Pancreas (tissue), 10 donors: ENCODE measurements at regions not wholly inside any gene's neighbourhood (a gene's known extent, or its start where the extent isn't known, plus 50 kb on each side); places are given as distances from the start of the nearest gene placed in this dataset.

Source experiments
- ATAC-seq, 4 donors: fragments of 200-7000 bp; cut with Tn5 transposase; one replicate each; pipeline versions ENCODE4 v1.8.0 to v1.9.1; 2020; ENCODE audit warnings: mild to moderate bottlenecking in 4 of 4, moderate library complexity in 4 of 4
- DNase-seq, 6 donors: peaks; one replicate each; pipeline ENCODE4 v3.0.0-alpha.2; 2020
- FAIRE-seq: peaks from 2 replicates; lab custom pipeline; 2012; peaks lifted over from hg19 to GRCh38; lab: Jason Lieb, UNC
- H3K27ac ChIP-seq, 4 donors: fragments of 200-600 bp; sonication (generic); 1 replicate in 3 of 4; 2 replicates in 1 of 4; pipeline versions ENCODE4 v1.5.0 to v1.8.0; 2020
- H3K27me3 ChIP-seq, 4 donors: fragments of 200-600 bp; one replicate each; pipeline ENCODE4 v1.8.0; 2021
- H3K36me3 ChIP-seq, 3 donors: fragments of 200-600 bp; sonication (generic) in 1 of 3; one replicate each; pipeline versions ENCODE4 v1.5.0 to v1.8.0; 2020 to 2021
- H3K4me1 ChIP-seq, 3 donors: fragments of 200-600 bp; one replicate each; pipeline ENCODE4 v1.8.0; 2021
- H3K4me3 ChIP-seq, 4 donors: fragments of 200-600 bp; sonication (generic) in 2 of 4; one replicate each; pipeline versions ENCODE4 v1.5.0 to v1.8.0; 2020 to 2021
- H3K9me3 ChIP-seq, 4 donors: fragments of 200-600 bp; one replicate each; pipeline ENCODE4 v1.8.0; 2021
- CTCF ChIP-seq, 4 donors: fragments of 200-600 bp; sonication (generic) in 3 of 4; IDR thresholded peaks; one replicate each; pipeline versions ENCODE4 v1.5.0 to v1.8.0; 2021; ENCODE audit warnings: antibody characterized with exemption in 4 of 4
- WGBS, 2 donors: extraction: QIAGEN DNeasy Blood & Tissue Kit; methylation state at CpG; one replicate each; pipeline ENCODE4 v1.1.7; 2013; 5-methylcytosine and 5-hydroxymethylcytosine counted together
- intact Hi-C, 3 donors: fragments of 100-400 bp; cut with DNase I; formaldehyde crosslinking; loops; one replicate each; pipeline versions ENCODE4 v1.11.1 to v1.14.2; 2022
- donor health status: healthy with polysubstance abuse.
- donor health status: DM: no; HTN: no; CAD: no; lungs with moderate emphysema.
- donor health status: DM: no; HTN: no; CAD: no.
- donor health status: control.
- donor health status: control.
- donor health status: Bipolar disorder and iron deficiency.
- donor health status: DM: yes; HTN: yes; CAD: no.
- donor health status: DM: no; HTN: no; CAD: no.
- donor health status: DM: no; HTN: no; CAD: no.
- donor health status: DM: yes; HTN: yes; CAD: no.

DNA sequence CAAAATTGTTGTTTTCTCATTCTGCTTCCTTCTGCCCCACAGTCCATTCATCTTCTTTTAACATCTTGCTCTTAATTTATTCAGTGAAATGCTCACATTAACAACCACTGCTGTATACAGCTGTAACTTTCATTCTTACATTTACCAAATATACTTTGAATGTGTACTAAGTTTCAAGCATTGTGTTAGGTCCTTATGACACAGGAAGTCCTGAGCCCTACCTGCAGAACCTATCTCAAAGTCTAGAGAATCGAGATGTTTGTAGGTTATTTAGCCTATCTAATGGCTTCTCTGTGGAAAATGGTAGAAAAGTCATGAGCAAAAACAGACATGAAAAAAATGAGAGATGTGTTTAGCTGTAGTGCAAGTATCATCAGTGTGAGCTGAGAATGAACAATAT lies 117.6 kb upstream of the MGAT4C start:
- DNase-seq (no peak), ATAC-seq (no peak), FAIRE-seq (no peak)
- Histone ChIP-seq H3K27ac (no peak overlapping the region), H3K9me3 (no peaks in the 10 kb centered on the region), H3K4me1 (no peaks in the 10 kb centered on the region), H3K4me3 (no peak overlapping the region), H3K27me3 (no peaks in the 10 kb centered on the region), H3K36me3 (no peaks in the 10 kb centered on the region)
- TF ChIP-seq CTCF (IDR thresholded peaks at IDR 0.05) = no peak
- 70 to 71% methylated on average over 1 of the region's 1 CpG for WGBS, 2 donors
- intact Hi-C loops = no loop called here

DNA sequence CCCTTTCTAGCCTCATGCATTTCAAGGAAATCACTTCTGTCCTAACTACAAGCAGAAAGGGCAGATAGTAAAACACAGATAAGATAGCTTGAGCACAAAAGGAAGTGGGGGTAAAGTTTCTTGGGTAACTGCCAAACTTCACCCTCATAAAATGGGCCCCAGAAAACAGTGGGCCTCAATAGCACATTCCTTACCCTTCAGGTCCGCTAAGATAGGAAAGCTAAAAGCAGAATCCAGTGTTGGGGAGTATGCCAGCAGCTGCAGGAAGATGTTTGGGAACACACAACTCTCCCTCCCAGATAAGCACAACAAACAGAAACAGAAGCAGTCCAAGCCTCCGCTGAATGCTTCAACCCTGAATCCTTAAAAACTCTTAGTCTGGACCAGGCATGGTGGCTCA lies 110.9 kb upstream of the MGAT4C start:
- Histone ChIP-seq H3K9me3 (no peaks in the 10 kb centered on the region), H3K27ac (no peak overlapping the region), H3K4me1 (no peaks in the 10 kb centered on the region), H3K27me3 (no peaks in the 10 kb centered on the region), H3K4me3 (no peak overlapping the region), H3K36me3 (no peaks in the 10 kb centered on the region)
- ATAC-seq = no peak
- intact Hi-C loops = no loop called here
- 40 to 47% methylated on average over 2 of the region's 2 CpGs for WGBS, 2 donors
- TF ChIP-seq CTCF (IDR thresholded peaks at IDR 0.05) = no peak
- FAIRE-seq = no peak
- DNase-seq = no peak

- ATAC-seq = no peak
- TF ChIP-seq CTCF (IDR thresholded peaks at IDR 0.05) = no peak
Observed at GRCh38 chr12:86349196-86349595, 93.0 kb upstream of the MGAT4C start.

GRCh38 chr12:86333955-86334522 lies 77.8 kb upstream of the MGAT4C start:
- no peaks in the 10 kb centered on the region for H3K36me3 ChIP-seq
- DNase-seq (no peak), ATAC-seq (no peak), FAIRE-seq (no peak)
- H3K4me1 ChIP-seq = no peaks in the 10 kb centered on the region
- no peaks in the 10 kb centered on the region for H3K27me3 ChIP-seq
- H3K27ac ChIP-seq = no peak overlapping the region
- 55 to 65% methylated on average over 2 of the region's 2 CpGs for WGBS, 2 donors
- TF ChIP-seq CTCF (IDR thresholded peaks at IDR 0.05) = no peak
- intact Hi-C loops = no loop called here
- no peaks in the 10 kb centered on the region for H3K9me3 ChIP-seq
- H3K4me3 ChIP-seq = no peak overlapping the region

More at GRCh38 chr12:86349196-86349595, 93.0 kb upstream of the MGAT4C start:
- Histone ChIP-seq H3K4me1 (no peaks in the 10 kb centered on the region), H3K9me3 (peaks cover 0 to 2% (median 0%) of the 10 kb centered on the region in 4 donors), H3K27ac (no peak overlapping the region), H3K4me3 (no peak overlapping the region), H3K27me3 (no peaks in the 10 kb centered on the region), H3K36me3 (no peaks in the 10 kb centered on the region)
- 28 to 36% methylated on average over 2 of the region's 2 CpGs for WGBS, 2 donors
- DNase-seq (no peak), FAIRE-seq (no peak)
- intact Hi-C loops = no loop called here

- DNase-seq (no peak), FAIRE-seq (no peak), ATAC-seq (no peak)
- Histone ChIP-seq H3K27ac (no peak overlapping the region), H3K27me3 (no peaks in the 10 kb centered on the region), H3K36me3 (no peaks in the 10 kb centered on the region), H3K4me3 (no peak overlapping the region), H3K4me1 (no peaks in the 10 kb centered on the region), H3K9me3 (no peaks in the 10 kb centered on the region)
- intact Hi-C loops = no loop called here
- TF ChIP-seq CTCF (IDR thresholded peaks at IDR 0.05) = no peak
- WGBS, 2 donors = 24 to 48% methylated on average over 2 of the region's 2 CpGs
Observed at GRCh38 chr12:86331457-86331856, 75.3 kb upstream of the MGAT4C start.
